HCEC 1CT (cell line): ENCODE measurements at regions not wholly inside any gene's neighbourhood (a gene's known extent, or its start where the extent isn't known, plus 50 kb on each side); places are given as distances from the start of the nearest gene placed in this dataset.
A peak's percentile ranks its signal among the peaks of the same experiment; 100 is the strongest.
"Not testable (repeated sequence)": the region's sequence is repeated elsewhere in the genome, so short reads cannot be mapped to it uniquely, and the experiment has no call there.

Experiments used
- DNase-seq: peaks from one replicate; pipeline ENCODE4 v3.0.0-alpha.2; 2017

DNA sequence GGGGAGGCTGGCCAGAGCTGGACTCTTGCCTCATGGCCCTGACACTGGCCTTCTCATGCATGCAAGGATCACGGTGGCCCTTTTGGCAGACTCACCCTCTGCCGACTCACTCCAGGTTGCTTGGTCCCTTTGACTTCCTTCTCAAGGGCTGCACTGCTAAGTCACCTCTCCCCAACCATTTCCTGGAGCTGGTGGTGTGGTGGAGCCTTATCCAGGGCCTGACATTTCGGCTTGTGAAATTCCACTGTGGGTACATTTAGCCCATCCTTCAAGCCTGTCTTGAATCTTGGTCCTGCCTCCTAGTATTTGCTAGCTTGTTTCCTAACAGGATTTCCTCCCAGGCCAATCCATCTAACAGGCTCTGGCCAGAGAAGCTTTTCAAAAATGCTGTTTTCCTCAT, 52.6 kb upstream of the JUN start:
- no peak for DNase-seq

DNA sequence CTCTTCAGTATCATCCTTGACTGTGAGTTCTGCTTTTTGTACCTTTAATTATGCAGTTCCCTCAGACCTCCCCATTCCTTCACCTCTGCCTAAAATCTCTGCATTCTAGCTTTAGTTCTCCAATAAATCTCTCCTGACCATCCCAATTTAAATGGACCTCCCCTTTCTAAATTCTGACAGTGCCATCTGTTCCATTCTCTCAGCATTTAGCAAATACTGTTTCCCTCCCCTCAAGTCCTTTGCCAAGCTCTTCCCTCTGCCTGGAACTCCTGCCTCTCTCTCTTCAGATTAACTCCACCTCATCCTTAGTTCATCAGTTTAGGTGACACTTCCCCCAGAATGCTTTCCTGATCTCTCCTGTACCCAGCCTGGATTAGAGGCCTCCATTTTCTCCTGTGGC, 54.0 kb upstream of the JUN start:
- DNase-seq, result no peak

DNA sequence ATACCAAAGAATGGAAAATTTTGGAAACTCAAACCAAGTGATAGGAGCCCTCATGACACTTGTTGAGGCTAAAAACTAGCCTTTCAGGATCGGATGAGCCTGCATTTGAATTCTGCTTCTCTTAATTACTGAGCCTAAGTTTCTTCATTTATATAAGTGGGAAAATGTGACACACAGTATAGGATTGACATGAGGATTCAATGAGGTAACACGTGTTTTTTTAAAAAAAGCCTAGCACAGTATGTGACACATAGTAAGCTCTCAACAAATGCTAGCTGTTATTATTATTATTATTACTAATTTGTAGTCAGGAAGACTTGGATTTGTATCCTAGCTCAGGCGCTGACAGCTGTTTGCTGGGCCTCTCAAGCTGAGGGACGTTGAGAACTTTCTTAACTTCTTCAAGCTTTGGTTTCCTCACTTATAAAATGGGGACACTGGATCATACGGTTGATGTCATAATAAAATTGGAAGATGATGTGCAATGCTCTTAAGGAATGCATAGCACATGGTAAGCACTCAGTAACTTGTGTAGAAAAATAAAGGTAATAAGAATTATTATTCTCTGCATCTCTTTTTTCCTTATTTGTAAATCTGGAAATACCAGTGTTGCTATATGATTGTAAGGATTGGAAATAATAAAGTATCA, 55.4 kb upstream of the JUN start:
- no peak for DNase-seq

DNA sequence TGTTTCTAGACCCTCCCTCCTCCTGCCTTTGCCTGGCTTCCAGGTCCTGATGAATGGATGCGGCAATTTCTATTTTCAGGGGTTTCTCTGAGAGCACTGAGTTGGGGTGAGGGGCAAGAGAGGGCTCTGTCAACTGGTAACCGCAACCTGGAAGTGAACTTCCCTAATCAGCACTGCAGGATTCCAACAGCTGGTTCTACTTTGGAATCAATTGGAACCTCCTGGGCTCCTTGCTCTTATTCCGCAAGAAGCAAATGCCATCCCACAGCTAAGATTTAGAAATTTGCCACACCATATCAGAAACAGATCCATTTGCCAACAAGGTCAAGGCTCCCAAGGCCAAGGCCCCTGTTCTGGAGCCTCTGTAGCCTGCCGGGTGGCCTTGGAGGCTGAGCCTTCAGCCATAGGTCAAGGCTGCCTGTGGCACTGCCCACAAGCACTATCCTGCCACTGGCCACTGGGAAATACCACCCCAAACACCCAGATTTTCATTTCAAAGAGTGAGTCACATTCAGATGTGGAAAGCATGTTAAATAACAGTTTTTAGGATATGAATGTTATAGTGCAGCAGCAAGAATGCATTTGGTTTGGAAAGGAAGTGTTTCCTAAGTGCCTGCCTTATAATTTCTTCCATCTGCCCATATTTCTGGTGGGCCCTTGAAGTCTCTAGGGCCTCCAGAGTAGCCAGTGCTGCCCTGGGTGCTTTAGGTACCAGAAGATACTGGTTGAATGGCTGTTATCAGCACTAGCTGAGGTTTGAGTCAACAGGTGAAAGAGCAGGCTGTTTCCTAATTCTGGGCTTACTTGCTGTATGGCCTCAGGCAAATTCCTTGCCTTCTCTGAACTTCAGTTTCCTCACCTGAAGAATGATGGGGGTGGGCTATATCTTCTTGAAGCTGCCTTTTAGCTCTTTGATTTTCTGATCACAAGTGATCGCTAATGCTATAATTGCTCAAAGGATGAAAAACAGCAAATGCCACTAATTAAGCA, 56.3 kb upstream of the JUN start:
- peak; percentile 71 for DNase-seq

DNA sequence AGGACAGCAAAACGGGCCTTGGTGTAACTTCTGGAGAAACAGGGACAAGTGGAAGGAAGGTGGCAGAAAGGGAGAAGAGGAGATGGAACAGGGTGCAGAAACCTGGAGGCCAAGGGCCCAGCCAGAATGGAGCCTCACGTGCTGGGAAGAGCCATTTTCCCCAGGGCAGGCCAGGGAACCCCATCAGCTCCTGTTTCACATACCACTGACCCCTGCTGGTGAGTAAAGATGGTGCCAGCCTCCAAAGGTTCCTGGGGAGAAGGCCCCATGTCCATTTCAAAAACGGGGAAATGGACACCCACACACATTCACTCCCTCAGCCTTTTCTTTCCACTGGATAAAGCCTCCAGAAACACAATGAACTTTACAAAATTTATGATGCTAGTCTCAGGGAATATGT, 57.6 kb upstream of the JUN start:
- DNase-seq, result peak; percentile 42

DNA sequence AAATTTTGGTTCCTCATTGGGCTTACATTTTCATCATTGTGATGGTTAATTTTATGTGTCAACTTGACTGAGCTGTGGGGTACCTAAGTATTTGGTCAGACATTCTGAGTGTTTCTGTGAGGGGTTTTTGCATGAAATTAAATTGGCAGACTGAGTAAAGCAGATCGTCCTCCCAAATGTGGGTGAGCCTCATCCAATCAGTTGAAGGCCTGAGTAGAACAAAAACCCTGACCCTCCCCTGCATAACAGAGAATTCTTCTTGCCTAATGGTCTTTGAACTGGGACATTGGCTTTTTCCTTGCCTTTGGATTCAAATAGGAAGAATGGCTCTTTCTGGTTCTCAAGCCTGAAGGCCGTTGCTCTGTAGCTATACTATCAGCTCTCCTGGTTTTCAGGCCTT, 59.1 kb upstream of the JUN start:
- DNase-seq, result no peak

DNA sequence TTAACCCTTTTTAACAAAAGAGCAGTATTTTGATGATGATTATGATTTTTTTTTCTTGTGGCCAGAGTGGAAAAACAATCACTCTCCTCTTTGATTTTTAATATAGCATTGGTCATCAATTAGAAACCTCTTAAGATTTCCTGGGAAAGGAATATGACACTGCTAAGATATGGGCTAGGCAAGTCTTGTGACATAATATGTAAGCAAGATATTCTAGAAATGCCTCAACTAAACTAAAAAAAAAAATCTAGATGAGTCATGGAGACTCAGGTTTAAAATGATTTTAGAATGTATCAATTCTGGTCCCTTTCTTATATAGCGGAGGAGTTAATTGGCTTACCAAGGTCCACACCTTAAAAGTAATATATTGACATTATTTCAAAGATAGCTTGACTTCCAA, 60.3 kb upstream of the JUN start:
- DNase-seq, result peak; percentile 55

DNA sequence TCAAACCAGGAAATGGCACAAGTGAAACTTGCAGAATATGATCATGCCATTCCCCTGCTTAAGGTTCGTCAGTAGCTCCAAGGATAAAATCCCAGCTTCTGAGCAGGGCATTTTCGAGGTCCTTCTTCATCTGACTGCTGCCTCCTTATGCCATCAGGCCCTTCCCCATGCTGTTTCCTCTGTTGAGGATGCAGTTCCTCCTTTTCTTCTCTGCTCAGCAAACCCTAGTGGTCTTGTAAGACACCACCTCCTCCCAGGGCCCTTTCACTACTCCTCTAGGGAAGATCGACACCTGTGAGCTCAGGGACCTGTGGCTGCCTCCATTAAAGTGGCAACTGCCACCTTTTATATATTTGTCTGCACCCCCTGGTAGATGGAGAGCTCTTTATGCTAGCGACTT, 62.1 kb upstream of the JUN start:
- no peak for DNase-seq

DNA sequence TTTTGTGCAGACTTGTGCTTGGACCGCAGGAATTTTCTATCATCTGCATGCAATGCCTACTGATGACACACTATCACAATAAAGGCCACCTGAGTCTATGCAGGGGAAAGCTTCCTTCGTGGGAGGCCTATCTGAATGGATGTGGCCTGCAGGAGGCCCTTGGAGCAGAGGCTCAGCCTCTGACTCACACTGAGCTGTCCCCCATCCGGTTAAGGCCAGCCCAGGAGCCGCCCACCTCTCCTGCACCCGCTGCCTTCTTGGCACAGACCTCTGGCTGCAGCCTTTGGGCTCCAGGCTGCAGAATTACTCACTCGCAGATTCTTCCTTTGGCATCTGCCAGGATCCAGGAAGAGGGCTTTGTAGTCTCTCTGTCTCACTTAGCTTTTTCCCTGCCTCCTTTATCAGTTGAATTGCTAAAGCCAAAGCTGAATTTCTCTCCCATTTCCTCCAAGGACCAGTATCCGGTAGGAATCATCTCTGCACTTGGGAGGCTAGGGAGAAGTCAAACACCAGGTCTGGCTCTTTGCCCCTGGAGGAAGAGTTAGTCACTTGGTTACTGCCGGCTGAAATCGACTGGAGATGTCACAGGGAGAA, 65.1 kb upstream of the JUN start:
- DNase-seq, result peak; percentile 99

DNA sequence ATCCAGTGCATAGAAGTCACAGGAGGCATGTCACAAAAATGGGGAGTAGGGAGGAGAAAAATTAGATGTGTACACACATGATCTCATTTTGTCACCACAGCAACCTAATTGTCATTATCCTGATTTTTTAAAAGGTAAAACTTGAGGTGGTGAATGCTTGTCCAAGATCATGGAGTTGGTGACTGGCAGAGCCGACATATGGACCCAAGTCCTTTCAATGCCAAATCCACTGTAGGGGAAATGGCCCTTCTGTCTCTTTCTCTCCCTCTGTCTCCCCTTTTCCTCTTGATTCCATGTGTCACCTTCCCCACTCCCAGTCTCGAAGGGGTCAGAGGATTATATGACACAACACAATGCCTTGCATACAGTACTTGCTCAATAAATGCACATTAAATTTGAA, 65.7 kb upstream of the JUN start:
- no peak for DNase-seq

DNA sequence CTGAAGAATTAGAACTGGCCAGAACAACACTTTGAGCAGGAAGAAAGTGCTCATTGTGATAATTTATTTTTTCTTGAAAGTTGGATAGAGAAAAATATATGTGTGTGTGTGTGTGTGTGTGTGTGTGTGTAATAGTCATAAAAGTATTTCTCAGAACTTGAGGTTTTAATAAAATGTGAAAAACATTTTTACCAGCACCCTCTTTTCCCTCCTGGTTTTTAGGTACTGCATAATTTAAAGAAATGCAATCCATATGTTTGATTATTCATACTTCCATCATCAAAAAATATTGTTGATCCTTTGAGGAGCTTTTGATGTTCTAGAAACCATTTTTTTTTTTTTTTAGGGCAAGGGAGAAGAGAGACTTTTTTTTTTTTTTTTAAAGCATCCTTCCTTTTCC, 66.8 kb upstream of the JUN start:
- DNase-seq, result peak; percentile 40

DNA sequence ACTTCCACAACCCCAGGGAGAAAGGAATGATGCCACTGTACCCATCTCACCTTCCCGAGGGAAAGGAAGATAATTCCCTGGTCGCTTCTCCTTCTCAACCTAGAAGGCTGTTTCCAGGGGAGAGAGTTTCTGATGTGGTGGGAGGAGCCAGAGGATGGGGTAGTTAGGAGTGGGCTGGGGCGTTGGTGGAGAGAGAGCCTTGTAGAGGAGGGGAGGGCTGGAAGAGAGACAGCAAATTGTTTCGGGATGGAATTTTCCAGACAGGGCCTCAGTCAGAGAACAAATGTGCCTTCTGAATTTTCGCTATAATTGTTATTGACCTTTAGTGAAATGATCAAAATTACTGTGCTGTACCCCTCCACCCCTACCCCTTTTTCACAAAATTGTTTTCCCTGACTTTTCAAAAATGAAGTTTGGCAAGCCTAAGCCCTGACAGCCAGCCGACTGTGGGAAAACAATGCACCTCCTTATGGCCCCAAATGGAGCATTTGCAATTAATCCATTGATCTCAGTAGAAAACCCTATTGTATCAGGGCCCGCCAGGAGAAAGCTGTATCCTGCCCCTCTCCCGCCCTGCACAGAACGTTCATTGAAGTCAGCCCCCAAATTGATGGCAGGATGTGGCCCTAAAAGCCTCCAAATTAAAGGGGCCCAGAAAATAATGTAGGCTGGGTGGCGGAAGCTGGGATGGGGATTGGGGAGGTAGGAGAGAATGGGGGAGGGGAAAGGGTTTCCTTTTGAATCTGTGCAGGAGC, 69.1 kb upstream of the JUN start:
- no peak for DNase-seq

DNA sequence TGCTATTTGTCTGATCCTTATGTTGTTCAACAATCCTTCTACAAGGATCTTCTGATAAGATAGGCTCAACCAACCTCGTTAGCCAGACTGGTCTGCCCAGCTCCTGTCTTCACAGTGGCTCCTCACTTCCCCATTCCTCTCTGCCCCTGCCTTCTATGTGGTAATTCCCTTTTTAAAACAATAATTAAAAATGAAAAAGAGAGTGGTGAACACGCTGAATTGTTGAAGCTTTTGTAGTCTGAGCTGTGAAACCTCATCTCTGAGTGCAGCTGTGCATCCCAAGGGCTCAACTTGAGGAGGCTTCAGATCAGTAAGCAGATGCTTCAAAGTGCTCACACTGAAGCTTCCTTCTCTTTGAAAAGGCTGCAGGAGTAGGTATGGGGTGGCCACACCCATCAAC, 70.7 kb upstream of the JUN start:
- DNase-seq, result no peak

DNA sequence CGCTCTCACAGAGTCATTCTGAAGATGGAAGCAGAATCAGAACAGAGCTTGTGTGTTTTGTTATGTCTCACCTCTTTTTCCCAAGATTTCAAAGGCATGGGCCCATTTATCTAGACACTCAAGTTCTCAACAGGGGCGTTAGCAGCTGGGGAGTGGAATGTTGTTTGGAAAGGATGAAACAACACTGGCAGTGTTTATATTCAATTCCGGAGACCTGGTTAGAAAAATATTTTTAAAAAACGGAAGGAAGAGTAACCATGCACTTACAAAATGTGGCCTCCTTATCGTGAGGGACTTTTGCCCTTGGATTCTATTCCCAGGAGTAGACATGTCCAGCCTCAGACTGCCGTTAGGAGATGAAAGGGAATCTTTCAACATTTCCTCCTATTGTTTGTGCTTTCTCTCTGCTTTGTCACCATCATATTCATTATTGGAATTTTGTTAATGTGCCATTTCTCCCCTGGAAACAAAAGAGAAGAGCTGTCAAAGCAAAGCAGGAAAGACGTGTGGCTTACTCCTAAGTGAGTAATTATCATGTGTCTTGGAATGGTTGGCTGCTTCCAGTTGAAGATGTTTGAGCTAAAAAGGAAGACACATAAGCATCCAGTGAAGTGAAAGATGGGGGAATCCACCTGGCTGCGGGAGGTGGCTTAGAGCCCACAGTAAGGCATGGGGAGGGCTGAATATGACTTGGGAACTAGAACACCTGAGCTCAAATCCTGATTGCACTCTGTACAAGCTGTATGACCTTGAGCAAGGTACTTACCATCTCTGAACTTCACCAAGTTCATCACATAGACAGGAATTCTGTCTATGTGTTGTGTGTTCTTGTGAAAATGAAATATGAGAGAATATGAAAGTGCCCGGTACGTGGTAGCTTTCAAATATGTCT, 71.7 kb upstream of the JUN start:
- no peak for DNase-seq

DNA sequence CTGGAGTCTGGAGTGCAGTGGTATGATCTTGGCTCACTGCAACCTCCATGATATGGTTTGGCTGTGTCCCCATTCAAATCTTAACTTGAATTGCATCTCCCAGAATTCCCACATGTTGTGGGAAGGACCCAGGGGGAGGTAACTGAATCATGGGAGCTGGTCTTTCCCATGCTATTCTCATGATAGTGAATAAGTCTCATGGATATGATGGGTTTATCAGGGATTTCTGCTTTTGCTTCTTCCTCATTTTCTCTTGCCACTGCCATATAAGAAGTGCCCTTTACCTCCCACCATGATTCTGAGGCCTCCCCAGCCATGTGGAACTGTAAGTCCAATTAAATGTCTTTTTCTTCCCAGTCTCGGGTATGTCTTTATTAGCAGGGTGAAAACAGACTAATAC, 72.4 kb upstream of the JUN start:
- DNase-seq, result not testable (repeated sequence)

DNA sequence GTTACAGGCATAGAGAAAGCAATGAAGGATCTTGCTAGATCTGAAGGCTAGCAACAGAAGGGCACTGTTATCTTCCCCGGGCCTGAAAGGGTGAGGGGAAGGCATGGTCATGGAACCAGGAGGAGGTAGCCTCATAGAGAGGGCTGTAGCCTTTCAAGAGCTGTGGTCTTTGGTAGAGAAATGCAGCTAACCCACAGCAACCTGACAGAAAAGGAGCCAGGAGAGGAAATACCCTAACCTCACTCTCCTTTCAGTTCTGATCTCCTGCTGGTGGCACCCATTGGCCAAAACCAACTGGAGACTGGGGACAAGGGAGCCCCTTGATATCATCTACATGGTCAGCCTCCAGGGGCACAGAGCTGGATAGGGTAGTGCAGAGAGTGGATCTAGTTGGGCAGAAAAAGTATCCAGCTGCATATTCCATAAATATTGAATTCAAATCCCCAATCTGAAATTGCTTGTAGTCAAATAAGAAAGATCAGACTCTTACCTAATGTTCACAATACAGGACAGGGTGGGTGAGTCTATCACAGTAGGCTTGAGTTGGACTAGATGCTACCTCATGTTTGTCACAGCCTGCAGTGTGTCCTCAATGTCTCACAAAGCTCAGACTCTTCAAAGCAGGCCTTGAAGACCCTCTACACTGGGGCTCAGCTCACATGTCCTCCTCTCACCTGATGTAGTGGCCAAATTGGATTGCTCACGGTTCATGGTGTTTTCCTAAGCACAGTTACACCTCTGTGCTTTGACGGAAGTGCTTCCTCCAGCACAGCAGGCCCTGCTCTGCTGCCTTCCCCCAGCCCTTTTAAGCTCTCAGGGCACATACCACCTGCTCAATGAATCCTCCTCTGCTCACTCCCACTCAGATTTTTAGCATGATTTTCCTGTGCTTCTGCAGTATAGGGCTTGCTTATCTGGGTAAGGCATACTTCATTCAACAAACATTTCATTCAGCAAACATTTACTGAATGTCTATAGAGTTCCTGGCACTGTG, 74.1 kb upstream of the JUN start:
- DNase-seq, result no peak

DNA sequence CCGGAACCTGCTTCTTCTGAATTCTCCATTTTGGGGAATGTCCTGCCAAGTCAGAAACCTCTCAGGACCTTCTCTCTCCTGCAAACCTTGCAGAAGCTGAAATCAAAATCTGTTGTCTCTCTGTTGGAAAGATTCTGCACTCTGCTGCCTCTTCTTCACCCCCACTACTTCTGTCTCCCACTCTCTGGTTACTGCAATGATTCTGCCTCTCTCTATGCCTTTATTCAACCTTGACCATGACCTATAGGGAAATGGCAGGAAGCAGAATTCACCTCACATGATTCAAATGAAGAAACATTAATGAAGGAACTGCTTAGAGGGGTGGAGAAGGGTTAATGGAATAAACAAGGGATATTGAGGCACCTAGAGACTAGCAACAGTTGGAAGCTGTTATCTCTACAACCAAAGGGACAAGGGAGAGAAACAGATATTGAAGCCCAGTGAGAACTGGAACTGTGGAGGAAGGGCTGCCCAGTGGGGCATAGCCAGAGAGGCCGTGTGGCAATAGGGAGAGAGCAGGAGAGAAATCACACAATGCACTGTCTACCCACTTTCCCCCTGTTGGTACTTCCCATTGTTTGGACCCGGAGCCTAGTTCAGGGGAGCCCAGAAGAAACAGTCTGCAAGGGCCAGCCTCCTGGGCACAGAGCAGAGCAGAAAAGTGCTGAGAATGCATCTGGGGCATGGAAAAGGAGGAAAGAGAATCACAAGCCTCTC, 76.1 kb upstream of the JUN start:
- DNase-seq, result no peak

DNA sequence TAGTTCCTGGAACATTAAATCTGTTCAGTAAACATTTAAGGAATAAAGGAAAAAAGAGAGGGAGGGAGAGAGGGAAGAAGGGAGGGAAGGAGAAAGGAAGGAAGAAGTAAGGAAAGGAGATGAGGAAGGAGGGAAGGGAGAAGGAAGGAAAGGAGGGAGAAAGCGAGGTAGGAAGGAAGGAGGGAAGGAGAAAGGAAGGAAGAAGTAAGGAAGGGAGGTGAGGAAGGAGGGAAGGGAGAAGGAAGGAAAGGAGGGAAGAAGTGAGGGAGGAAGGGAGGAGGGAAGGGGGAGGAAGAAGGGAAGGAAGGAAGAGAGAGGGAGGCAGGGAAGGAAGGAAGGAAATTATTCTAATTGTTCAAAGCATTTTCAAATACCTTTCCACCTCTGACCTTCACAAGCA, 77.2 kb upstream of the JUN start:
- no peak for DNase-seq

DNA sequence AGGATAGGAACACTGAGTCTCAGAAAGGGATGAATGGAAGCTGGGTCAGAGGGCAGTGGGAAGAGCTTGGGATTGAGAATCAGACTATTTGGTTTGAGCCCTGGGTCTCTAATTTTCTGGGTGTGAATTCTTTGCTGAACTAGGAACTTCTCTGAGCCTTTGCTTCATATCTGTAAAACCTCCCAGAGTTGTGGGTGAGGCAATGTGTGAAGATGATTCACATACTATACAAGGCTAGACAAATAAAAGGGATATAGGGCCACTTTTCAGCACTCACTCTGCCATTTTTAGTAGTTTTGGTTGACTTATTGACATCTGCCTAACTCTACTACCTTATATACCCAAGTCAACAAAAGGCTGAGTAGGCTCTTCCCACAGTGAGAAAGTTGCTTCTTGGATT, 77.7 kb upstream of the JUN start:
- peak; percentile 33 for DNase-seq

DNA sequence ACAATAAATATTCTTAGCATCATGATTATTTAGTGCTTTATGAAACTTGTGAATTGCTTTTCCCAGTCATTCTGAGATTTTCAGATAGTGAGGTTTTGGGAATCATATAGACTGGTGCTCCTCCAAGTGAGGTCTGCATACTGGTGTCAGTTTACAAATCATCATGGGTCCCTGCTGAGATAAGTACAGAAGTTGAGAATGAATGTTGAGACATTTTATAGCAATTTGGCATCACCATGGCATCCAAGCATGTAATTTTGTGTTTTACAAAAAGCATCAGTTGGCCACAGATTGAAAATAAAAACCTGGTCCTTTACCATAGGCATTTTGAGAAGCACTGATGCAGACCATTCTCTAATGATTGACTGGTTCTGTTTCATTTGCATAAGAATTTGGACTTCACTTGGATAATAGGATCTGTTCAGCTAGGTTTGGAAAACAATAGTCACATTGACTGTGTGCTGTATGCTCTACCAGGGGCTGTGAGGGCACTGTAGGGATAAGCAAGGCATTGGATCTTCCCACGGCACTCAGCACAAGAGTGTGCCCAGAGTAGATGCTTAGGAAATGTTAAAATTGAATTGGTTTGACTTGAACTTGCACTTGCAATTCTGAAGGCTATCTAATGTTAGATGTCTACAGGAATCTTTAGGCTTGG, 79.0 kb upstream of the JUN start:
- DNase-seq, result no peak
